ENCODE measurements at regions not wholly inside any gene's neighbourhood (a gene's known extent, or its start where the extent isn't known, plus 50 kb on each side); places are given as distances from the start of the nearest gene placed in this dataset.
"Not testable (repeated sequence)": the region's sequence is repeated elsewhere in the genome, so short reads cannot be mapped to it uniquely, and the experiment has no call there.

- no peak for DNase-seq
These were observed 1369.2 kb upstream of the TMEM132C start for GRCh38 chr12:126897778-126898177.

GRCh38 chr12:126898562-126898961 is 1368.4 kb upstream of the TMEM132C start:
- DNase-seq = no peak

GRCh38 chr12:126899926-126900792 is 1366.8 kb upstream of the TMEM132C start:
- DNase-seq = no peak

DNA sequence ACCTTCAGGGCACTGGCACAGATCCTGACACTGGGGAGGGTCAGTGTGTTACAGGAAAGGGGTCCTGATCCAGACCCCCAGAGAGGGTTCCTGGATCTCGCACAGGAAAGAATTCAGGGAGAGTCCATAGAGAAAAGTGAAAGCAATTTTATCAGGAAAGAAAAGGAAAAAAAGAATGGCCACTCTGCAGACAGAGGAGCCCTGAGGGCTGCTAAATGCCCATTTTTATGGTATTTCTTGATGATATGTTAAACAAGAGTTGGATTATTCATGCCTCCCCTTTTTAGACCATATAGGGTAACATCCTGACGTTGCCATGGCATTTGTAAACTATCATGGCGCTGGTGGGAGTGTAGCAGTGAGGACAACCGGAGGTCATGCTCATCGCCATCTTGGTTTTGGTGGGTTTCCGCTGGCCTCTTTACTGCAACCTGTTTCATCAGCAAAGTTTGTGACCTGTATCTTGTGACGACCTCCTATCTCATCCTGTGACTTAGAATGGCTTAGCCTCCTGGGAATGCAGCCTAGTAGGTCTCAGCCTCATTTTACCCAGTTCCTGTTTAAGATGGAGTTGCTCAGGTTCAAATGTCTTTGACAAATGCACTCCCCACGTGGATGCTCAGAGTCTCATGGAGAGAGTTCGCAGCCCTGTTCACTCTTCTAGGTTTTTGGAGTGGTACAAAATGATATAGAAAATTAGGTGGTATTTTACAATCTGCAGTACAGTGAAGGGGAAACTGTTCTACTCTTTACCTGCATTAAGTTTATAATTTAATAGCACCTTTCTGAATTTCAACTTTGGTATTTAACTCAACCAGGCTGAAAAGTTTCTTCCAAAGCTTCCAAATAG is 1363.7 kb upstream of the TMEM132C start:
- DNase-seq = no peak

GRCh38 chr12:126905752-126906151 is 1361.2 kb upstream of the TMEM132C start:
- no peak for DNase-seq

DNA sequence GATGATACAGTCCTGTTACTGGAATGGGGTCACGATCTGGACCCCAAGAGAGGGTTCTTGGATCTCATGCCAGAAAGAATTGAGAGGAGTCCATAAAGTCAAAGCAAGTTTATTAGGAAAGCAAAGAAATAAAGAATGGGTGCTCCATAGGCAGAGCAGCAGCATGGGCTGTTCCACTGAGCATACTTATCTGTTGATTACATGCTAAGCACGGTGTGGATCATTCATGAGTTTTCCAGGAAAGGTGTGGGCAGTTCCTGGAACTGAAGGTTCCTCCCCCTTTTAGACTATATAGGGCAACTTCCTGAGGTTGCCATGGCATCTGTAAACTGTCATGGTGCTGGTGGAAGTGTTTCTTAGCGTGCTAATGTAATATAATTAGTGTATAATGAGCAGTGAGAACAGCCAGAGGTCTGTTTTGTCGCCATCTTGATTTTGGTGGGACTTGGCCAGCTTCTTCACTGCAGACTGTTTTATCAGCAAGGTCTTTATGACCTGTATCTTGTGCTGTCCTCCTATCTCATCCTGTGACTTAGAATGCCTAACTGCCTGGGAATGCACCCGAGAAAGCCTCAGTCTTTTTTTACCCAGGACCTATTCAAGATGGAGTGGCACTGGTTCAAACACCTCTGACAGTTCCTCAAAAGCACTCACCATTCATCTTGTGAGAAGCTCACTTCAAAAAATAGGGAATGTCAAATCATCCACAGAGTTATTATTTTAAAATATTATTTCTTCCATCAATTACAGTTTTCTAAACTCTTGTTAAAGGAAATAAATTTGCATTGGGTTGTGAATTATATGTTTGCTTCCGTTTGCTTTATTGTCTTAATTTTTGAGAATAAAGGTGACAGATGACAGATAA is 1358.8 kb upstream of the TMEM132C start:
- peak; percentile 77 for DNase-seq

- no peak for DNase-seq
These were observed 1358.2 kb upstream of the TMEM132C start for GRCh38 chr12:126908765-126909142.

GRCh38 chr12:126910570-126910969 is 1356.4 kb upstream of the TMEM132C start:
- no peak for DNase-seq

GRCh38 chr12:126912111-126912510 is 1354.9 kb upstream of the TMEM132C start:
- DNase-seq = no peak

GRCh38 chr12:126914170-126914793 is 1352.7 kb upstream of the TMEM132C start:
- no peak for DNase-seq

GRCh38 chr12:126915309-126915708 is 1351.7 kb upstream of the TMEM132C start:
- peak; percentile 27 for DNase-seq

GRCh38 chr12:126926023-126926594 is 1340.9 kb upstream of the TMEM132C start:
- no peak for DNase-seq

DNA sequence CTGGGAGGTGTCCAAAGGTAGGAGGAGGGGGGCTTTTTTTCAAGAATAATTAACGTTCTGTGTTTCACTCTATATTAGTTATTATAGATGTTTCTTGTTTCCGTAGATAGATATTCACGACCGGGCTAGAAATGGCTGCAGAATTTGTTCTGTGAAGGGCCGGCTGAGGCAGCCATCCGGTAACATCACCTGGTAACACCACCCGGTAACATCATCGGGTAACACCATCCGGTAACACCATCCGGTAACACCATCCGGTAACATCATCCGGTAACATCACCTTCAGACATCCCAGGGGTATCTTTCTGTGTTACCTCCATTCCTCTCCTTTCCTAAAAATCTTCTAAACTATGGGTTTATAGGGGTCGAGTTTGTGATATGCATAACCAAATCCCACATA is 1336.7 kb upstream of the TMEM132C start:
- DNase-seq = no peak

DNA sequence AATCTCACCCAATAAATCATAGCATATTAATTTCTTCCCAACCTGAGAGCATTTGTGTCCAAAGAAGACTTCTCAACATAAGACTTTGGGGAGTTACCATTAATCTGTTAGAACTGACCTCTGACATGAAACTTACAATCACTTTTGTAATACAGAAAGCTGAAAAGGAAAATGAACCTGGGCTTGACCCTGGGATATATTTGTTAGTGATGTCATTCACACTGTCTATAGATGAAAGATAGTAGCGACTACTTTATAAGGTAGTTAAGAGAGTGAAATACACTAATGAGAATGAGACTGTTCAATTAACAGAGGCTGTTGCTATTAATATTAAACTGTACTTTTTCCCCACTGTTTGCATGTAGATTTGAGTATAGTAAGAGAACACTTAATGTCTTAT is 1334.8 kb upstream of the TMEM132C start:
- no peak for DNase-seq

- DNase-seq = no peak
These were observed 1331.5 kb upstream of the TMEM132C start for GRCh38 chr12:126935435-126935834.

- peak; percentile 75 for DNase-seq
These were observed 1330.7 kb upstream of the TMEM132C start for GRCh38 chr12:126936181-126936851.

- DNase-seq = no peak
These were observed 1329.5 kb upstream of the TMEM132C start for GRCh38 chr12:126937431-126937830.

GRCh38 chr12:126944684-126945083 is 1322.3 kb upstream of the TMEM132C start:
- DNase-seq = peak; percentile 34

DNA sequence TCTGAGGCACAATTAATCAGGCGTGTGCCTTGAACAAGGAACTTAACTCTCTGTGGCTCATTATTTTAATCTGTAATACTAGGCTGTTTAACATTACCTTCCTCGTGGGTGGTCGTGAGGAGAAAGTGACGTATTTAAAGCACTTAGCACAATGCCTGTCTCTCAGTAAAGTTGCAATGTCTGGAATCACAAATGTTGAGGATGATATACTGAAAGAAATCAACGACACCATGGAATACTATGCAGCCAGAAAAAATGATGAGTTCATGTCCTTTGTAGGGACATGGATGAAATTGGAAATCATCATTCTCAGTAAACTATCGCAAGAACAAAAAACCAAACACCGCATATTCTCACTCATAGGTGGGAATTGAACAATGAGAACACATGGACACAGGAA is 1320.0 kb upstream of the TMEM132C start:
- DNase-seq = not testable (repeated sequence)

- no peak for DNase-seq
These were observed 1317.4 kb upstream of the TMEM132C start for GRCh38 chr12:126949558-126949957.

- DNase-seq = no peak
These were observed 1316.7 kb upstream of the TMEM132C start for GRCh38 chr12:126950266-126950665.

All from hematopoietic multipotent progenitor cell treated with erythropoietin and hydrocortisone succinate and interleukin-3 and kit ligand, for 4 days (in vitro differentiated cells).